Endothelial cell of umbilical vein (primary cell): ENCODE measurements at regions not wholly inside any gene's neighbourhood (a gene's known extent, or its start where the extent isn't known, plus 50 kb on each side); places are given as distances from the start of the nearest gene placed in this dataset.

ENCODE experiments used
- BruUV-seq: library from RNA; stranded (reverse); fragments of 400-500 nt; replicated peaks from 2 replicates; lab custom pipeline; 2021; lab: Mats Ljungman, UMichigan
- CTCF ChIA-PET: fragments of 300-600, 350-600 bp; sonication (Branson Sonifier 250); formaldehyde crosslinking; loops from one replicate; lab custom pipeline; 2021; ENCODE audit warnings: antibody characterized with exemption, inconsistent platforms; lab: Charles Lee
- POLR2A ChIA-PET: fragments of 300-600, 350-600 bp; sonication (Branson Sonifier 250); formaldehyde crosslinking; loops from one replicate; lab custom pipeline; 2021; ENCODE audit warnings: antibody characterized with exemption, inconsistent platforms; lab: Charles Lee
- DNase-seq: peaks from one replicate; pipeline ENCODE4 v3.0.0-alpha.2; 2011; ENCODE audit warnings: low read depth, low spot score
- FAIRE-seq: peaks from 2 replicates; lab custom pipeline; 2011; peaks lifted over from hg19 to GRCh38; lab: Jason Lieb, UNC
- H2AFZ ChIP-seq: 2 replicates; pipeline ENCODE4 v1.6.0; 2012; ENCODE audit warnings: low read depth, low read length, control low read depth, inconsistent platforms
- H3K27ac ChIP-seq: 2 replicates; pipeline ENCODE4 v1.5.1; 2011; ENCODE audit warnings: low read depth, mild to moderate bottlenecking, control low read depth, low read length, moderate library complexity; ENCODE audit not compliant: insufficient read depth
- H3K27me3 ChIP-seq, 2 experiments: 2 replicates each; pipeline versions ENCODE4 v1.6.0 to v1.6.1; 2011; ENCODE audit warnings: low read length in 2 of 2, mixed read lengths in 1 of 2; ENCODE audit not compliant: control insufficient read depth in 2 of 2, insufficient read depth in 2 of 2
- H3K36me3 ChIP-seq, 2 experiments: 2 replicates in 1 of 2; 3 replicates in 1 of 2; pipeline ENCODE4 v1.5.1; 2011; ENCODE audit warnings: low read length in 2 of 2, mild to moderate bottlenecking in 1 of 2, moderate library complexity in 1 of 2; ENCODE audit not compliant: control insufficient read depth in 2 of 2, insufficient read depth in 2 of 2; ENCODE audit errors: extremely low read depth in 1 of 2
- H3K4me1 ChIP-seq: 3 replicates; pipeline ENCODE4 v1.5.1; 2011; ENCODE audit warnings: mild to moderate bottlenecking, low read length; ENCODE audit not compliant: control insufficient read depth, insufficient read depth; ENCODE audit errors: extremely low read depth
- H3K4me2 ChIP-seq: 2 replicates; pipeline ENCODE4 v1.6.1; 2011; ENCODE audit warnings: low read length, control low read depth, mixed read lengths; ENCODE audit not compliant: insufficient read depth
- H3K4me3 ChIP-seq, 3 experiments: fragments of 200-600 bp in 1 of 3; sonication (generic), shearing (Covaris generic) in 1 of 3; replicated peaks in 1 of 3; 2 replicates each; pipeline ENCODE4 v1.5.1; 2011 to 2016; ENCODE audit warnings: control low read depth in 3 of 3, low read length in 3 of 3, mild to moderate bottlenecking in 2 of 3, inconsistent platforms in 1 of 3, low read depth in 1 of 3, moderate library complexity in 1 of 3; ENCODE audit not compliant: insufficient read depth in 1 of 3
- H3K79me2 ChIP-seq: 2 replicates; pipeline ENCODE4 v1.6.0; 2012; ENCODE audit warnings: low read length, inconsistent platforms; ENCODE audit not compliant: control insufficient read depth, insufficient read depth
- H3K9ac ChIP-seq: replicated peaks from 2 replicates; pipeline ENCODE3; 2011; ENCODE audit warnings: low read length, control low read depth; ENCODE audit not compliant: insufficient read depth; ENCODE audit errors: extremely low read depth
- H3K9me1 ChIP-seq: replicated peaks from 3 replicates; pipeline ENCODE4 v1.6.0; 2011; ENCODE audit warnings: mild to moderate bottlenecking, low read length; ENCODE audit not compliant: control insufficient read depth, insufficient read depth; ENCODE audit errors: extremely low read depth
- H3K9me3 ChIP-seq: replicated peaks from 2 replicates; pipeline ENCODE4 v1.5.1; 2012; ENCODE audit warnings: low read length, inconsistent platforms; ENCODE audit not compliant: control insufficient read depth, insufficient read depth
- H4K20me1 ChIP-seq: replicated peaks from 2 replicates; pipeline ENCODE3; 2011; ENCODE audit warnings: mild to moderate bottlenecking, low read length; ENCODE audit not compliant: control insufficient read depth, insufficient read depth; ENCODE audit errors: extremely low read depth
- CTCF ChIP-seq, 2 donors: IDR thresholded peaks; 1 replicate in 1 of 2; 2 replicates in 1 of 2; pipeline ENCODE4 v1.5.1; 2011; ENCODE audit warnings: low read length in 2 of 2, mild to moderate bottlenecking in 2 of 2, moderate library complexity in 2 of 2, control low read depth in 1 of 2, inconsistent platforms in 1 of 2, low read depth in 1 of 2; ENCODE audit not compliant: insufficient read depth in 1 of 2; ENCODE audit errors: extremely low read depth in 1 of 2
- EZH2 ChIP-seq: IDR thresholded peaks from 2 replicates; pipeline ENCODE4 v1.6.1; 2012; ENCODE audit warnings: borderline replicate concordance, low read depth, mild to moderate bottlenecking, moderate library complexity, low read length, inconsistent platforms; ENCODE audit not compliant: severe bottlenecking
- FOS ChIP-seq: IDR thresholded peaks from 2 replicates; pipeline ENCODE4 v1.6.1; 2011; ENCODE audit warnings: mild to moderate bottlenecking, low read length, moderate library complexity, borderline replicate concordance; ENCODE audit not compliant: insufficient read depth
- GATA2 ChIP-seq: IDR thresholded peaks from 2 replicates; pipeline ENCODE4 v1.7.0; 2011; ENCODE audit warnings: low read depth, mild to moderate bottlenecking, moderate library complexity, mixed read lengths, low read length; ENCODE audit not compliant: insufficient read length, insufficient read depth
- JUN ChIP-seq: IDR thresholded peaks from 2 replicates; pipeline ENCODE4 v1.6.1; 2011; ENCODE audit warnings: borderline replicate concordance, low read depth; ENCODE audit not compliant: insufficient read length, insufficient read depth
- MAX ChIP-seq: IDR thresholded peaks from 2 replicates; pipeline ENCODE4 v1.6.1; 2011; ENCODE audit not compliant: insufficient read depth, insufficient read length
- MYC ChIP-seq: IDR thresholded peaks from one replicate; pipeline ENCODE4 v1.6.1; 2011; ENCODE audit warnings: mild to moderate bottlenecking, low read depth, low read length
- POLR2A ChIP-seq: IDR thresholded peaks from 2 replicates; pipeline ENCODE4 v1.6.1; 2012; ENCODE audit warnings: low read depth, mild to moderate bottlenecking, control low read depth, low read length
- POLR2AphosphoS5 ChIP-seq: IDR thresholded peaks from 2 replicates; pipeline ENCODE4 v1.6.1; 2012; ENCODE audit warnings: low read depth, mild to moderate bottlenecking, control low read depth, low read length, moderate library complexity; ENCODE audit not compliant: insufficient read depth
- dilution Hi-C: fragments of 300-500 bp; cut with MboI; formaldehyde crosslinking; loops from one replicate; pipeline ENCODE4 v1.15.0; 2019; ENCODE audit warnings: low sequenced_read_pairs; ENCODE audit not compliant: extremely low pct_ligation_motif_present
- intact Hi-C: fragments of 100-400 bp; cut with micrococcal nuclease; formaldehyde crosslinking; loops from one replicate; pipeline ENCODE4 v1.10.0; 2022

- Histone ChIP-seq H3K9ac (no peak overlapping the region), H3K27ac (no peak overlapping the region), H3K4me3 (no peak overlapping the region), H3K4me1 (peaks cover 7% of the 10 kb centered on the region), H3K4me2 (no peak overlapping the region), H3K79me2 (no peaks in the 10 kb centered on the region), H3K27me3 (peaks cover 0 to 2% of the 10 kb centered on the region in 2 experiments), H2AFZ (no peak overlapping the region), H3K9me3 (no peaks in the 10 kb centered on the region), H3K36me3 (no peaks in the 10 kb centered on the region), H4K20me1 (no peaks in the 10 kb centered on the region), H3K9me1 (no peaks in the 10 kb centered on the region)
- DNase-seq (no peak), FAIRE-seq (no peak)
- intact Hi-C loops (loop anchor here (5.0 kb wide), 1 partner anchor 71 kb away; the partner anchor contains the start of gene TEAD1), dilution Hi-C loops (no loop called here)
- TF ChIP-seq MYC (no peak), MAX (no peak), EZH2 (no peak), POLR2A (no peak)
- POLR2A ChIA-PET = no interaction called here
- no TSS peak for BruUV-seq
- CTCF ChIA-PET = interaction anchor here (0.6 to 3.2 kb wide), 4 partner anchors 11 to 214 kb away, joined by 3 to 16 read pairs (median 6); no protein-coding TSS in a partner anchor
These were observed 73.4 kb upstream of the TEAD1 start for GRCh38 chr11:12600829-12601228.

- no peak for DNase-seq
- Histone ChIP-seq H3K9me3 (no peaks in the 10 kb centered on the region), H3K27me3 (peaks cover 0 to 2% of the 10 kb centered on the region in 2 experiments), H3K36me3 (no peaks in the 10 kb centered on the region), H3K27ac (no peak overlapping the region), H3K4me2 (no peak overlapping the region), H3K4me3 (no peak overlapping the region), H3K9me1 (no peaks in the 10 kb centered on the region), H3K79me2 (no peaks in the 10 kb centered on the region), H3K9ac (no peak overlapping the region), H4K20me1 (no peaks in the 10 kb centered on the region), H2AFZ (no peak overlapping the region), H3K4me1 (peaks cover 7% of the 10 kb centered on the region)
- POLR2A ChIA-PET = no interaction called here
- no peak for TF ChIP-seq CTCF (IDR thresholded peaks at IDR 0.05; ENCODE audit: extremely low read depth in 1 of 2, insufficient read depth in 1 of 2, low read depth in 1 of 2, low read length in 2 of 2)
- TF ChIP-seq MAX = no peak
- no peak for TF ChIP-seq POLR2AphosphoS5
- TF ChIP-seq POLR2A = no peak
- no peak for TF ChIP-seq GATA2
- TF ChIP-seq EZH2 = no peak
- TF ChIP-seq MYC = no peak
- no peak for TF ChIP-seq JUN
- no peak for TF ChIP-seq FOS
- dilution Hi-C loops = no loop called here
- CTCF ChIA-PET = interaction anchor here (0.8 to 3.2 kb wide), 7 partner anchors 9 to 290 kb away, joined by 3 to 9 read pairs (median 3); no protein-coding TSS in a partner anchor
- BruUV-seq = no TSS peak
- intact Hi-C loops = loop anchor here (5.0 kb wide), 1 partner anchor 70 kb away; the partner anchor contains the start of gene TEAD1
- FAIRE-seq = no peak
These were observed 71.8 kb upstream of the TEAD1 start for GRCh38 chr11:12602421-12602820.
